ENCODE measurements at regions not wholly inside any gene's neighbourhood (a gene's known extent, or its start where the extent isn't known, plus 50 kb on each side); places are given as distances from the start of the nearest gene placed in this dataset.
A peak's percentile ranks its signal among the peaks of the same experiment; 100 is the strongest.

DNA sequence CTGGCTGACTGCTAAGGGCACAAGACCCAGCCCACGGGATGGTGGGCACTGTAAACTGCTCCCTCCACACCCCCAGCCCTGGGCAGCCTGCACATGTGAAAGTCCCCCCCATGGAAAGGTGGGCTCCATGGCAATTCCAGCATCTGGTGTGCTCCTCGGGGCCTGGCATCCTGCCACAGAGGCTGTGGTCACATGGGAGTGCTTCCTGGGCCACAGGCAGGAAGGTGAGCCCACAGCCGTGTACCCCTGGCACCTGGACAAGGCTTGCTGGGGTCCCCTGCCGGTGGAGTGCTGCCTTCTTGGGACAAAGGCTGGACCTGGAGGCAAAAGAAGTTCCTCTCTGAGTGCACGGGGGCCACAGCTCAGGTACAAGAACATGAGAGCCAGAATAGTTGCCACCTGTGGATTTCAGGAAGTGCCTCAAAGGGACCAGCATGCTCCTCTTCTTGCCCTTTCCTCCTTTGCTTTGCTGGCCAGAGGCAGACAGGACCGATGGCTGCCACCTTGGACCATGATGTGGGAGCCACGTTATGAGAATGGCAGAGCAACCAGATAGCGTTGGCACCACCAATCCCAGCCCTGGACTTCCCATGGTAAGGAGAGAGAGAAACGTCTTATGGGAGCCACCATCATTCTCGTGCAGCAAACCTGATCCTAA lies 120.2 kb upstream of the MLN start:
- DNase-seq (ENCODE audit: low read depth in 3 of 3): no peak

DNA sequence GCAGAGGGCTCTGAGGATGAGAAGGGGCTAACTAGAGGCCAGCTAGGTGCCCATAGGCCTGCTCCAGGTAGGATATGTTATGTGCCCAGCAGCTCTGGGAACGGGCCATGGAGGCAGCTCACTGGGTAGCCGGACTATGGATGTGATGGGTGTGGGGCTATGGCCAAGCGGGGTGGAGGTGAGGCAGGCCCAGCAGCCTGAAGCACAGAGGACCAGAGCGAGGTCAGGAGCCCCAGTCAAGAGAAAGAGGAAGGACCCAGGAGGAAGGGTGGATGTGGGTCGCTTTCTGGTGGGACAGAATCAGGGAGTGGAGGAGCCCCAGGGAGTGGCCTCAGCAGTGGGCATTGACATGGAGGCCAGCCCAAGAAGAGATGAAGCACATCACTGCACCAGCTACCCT lies 117.9 kb upstream of the MLN start:
- DNase-seq (ENCODE audit: low read depth in 3 of 3): no peak

DNA sequence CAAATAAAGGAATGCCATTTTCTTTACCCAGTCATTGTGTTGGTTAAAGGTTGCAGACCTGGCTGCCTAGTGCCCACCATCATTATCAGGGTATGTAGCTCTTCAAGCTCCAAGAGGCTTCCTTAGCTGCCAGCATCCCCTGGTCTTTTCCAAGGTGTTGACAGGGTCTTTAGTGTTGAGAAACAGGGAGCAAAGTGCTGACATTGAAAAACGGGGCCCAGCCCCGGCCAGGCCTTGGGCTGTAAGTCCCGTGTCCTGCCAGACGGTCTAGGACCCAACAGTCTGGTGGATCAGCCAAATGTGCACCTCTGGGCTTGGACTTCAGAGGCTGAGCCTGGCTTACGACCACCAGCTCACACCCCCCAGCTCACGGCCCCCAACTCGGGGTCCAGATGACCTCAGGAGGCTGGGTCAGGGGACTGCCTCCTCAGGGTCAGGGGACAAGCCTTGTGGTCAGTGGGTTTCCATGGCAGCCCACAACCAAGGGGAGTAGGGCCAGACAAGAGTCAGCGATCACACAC lies 114.4 kb upstream of the MLN start:
- DNase-seq (ENCODE audit: low read depth in 3 of 3): no peak

DNA sequence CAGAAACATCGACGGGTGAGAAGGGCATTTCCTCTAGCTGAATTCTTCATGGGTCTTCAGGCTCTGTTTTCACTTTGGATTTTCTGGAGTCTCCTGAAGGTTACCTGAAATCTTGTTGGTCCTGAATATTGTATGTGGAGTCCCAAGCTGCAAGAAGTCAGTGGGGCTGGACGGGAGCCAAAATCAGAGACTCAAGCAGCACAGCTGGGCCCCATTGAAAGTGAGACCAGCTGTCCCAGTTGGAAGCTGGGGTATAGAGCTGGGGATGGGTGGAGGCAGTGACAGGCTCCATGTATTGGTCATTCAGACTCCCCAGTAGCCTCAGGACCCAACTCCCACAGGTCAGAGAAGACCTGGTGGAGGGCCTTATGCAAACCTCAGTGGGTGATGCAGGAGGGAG lies 111.3 kb upstream of the MLN start:
- no peak for DNase-seq (ENCODE audit: low read depth in 3 of 3)

DNA sequence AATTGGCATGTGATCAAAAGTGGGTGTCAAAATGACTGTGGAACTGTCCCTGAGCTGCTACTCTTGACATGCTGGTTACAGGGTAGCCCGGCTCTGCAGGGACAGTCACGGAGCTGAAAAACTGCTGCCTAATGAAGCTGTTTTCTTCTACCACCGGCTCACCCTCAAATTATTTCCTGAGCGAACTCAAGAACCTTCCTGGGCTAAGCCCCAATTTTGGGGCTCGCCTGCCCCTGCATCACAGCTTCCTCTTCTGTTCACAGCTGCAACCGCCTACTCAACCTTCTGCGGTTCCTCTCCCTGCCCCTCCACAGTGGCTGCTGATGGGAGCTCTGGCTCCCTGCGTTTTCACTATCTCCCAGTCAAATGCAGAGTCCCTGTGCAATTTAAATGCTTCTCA lies 110.8 kb upstream of the MLN start:
- DNase-seq (ENCODE audit: low read depth in 3 of 3): peak in 1 of 3 donors; percentile 16

DNA sequence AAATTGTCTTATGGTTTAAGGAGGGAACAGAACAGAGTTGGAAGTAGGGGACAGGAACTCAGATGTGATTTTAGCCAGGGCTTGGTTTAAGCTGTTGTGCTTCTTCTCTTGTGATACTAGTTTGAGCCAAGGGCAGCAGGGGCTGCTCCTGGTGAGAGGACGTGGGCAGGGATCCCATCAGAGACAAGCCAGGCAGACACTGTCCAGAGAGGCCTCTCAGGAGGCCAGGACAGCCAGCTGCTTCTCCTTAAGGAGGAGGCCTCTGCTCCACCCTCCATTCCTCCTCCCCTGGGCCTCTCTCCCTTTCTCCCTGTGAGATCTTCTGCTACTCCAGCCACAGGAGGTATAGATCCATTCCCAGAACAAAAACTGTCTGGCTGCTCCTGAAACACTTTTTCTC lies 108.4 kb upstream of the MLN start:
- no peak for DNase-seq (ENCODE audit: low read depth in 3 of 3)

DNA sequence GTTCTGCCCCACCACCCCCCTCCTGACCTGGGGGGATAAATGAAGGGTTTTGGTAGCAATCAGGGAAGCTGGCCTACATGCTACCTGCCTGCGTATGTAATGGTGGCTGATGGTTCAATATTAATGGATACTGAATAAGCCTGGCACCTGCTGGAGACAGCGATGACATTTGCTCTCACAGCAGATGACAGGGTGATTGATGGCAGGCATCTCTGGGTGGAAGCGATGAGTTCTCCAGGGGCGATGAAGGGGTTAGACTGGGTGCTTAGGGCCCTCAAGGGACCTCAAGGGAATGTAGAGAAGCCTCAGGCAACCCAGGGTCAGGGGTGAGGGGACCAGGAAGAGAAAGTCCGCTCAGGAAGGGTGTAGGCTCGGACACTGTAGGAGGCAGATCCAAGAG lies 107.7 kb upstream of the MLN start:
- DNase-seq (ENCODE audit: low read depth in 3 of 3): no peak

DNA sequence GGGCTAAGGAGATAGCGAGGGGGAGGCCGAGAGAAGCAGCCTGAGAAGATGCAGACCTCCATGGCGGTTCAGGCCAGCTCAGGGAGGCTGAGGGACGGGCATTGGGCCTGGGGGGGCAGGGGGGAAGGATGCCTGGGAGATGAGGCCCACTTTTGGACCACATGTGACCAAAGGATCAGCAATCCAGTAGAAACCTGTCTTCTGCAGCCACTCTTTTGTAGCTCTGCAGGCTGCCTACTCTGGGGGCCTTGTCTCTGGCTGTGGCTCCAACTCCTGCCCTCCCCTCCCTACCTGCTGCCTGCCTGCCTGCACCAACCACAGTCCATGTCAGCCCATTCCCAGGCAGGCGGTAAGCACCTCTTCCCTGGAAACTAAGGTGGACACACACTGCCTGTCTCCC lies 106.8 kb upstream of the MLN start:
- no peak for DNase-seq (ENCODE audit: low read depth in 3 of 3)

DNA sequence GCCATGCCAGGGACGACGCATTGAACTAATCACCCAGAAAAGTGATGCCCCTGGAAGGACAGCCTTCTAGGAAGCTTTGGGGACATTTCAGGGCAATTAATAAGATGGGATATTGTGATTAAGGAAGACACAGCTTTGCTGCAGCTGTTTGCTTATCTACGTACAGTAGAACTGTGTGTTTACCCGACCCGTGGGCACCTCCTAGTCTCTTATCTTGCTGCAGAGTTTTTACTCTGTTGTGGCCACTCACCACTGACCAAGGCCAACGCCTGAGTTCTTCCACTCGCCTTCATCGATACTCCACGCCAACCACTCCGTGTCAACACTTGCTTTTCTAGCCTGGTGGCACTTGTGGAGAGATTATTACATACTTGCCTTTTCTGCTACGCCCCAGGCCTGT lies 105.9 kb upstream of the MLN start:
- DNase-seq (ENCODE audit: low read depth in 3 of 3): no peak

DNA sequence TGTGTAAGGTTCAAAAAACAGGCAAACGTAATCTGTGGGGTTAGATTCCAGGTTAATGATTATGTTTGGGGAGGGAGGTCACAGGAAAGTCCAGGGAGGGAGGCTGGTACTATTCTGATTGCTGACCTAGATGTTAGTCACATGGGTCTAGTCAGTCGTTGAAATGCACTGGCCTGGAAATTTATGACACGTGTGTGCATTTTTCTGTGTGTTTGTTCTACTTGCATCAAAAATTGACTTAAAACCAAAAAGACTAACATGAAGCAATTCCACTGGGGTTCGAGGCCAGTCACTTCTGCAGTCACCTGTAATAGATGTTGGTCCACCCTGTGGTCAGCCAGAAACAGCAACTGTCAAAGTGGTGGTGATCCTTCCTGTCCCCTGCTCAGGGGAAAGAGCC lies 104.2 kb upstream of the MLN start:
- DNase-seq (ENCODE audit: low read depth in 3 of 3): no peak

DNA sequence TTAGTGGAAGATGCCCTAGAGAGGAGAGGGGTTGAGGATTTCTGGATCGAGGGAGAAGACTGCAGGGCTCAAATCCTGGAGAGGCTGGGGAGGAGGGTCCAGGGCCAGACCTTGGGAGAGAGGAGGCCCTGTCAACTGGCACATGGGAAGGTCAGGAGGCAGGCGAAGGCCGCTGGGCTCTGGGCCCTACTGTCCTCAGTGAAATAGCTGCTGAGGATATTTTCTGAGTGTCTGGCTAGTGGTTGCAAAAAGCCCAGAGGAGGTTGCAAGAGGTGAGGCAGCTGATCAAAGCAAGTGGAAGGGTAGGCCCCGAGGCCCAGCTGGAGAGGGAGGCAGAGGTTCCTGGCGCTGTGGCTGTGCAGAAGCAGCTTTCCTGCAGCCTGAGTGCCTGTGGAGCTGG lies 103.4 kb upstream of the MLN start:
- no peak for DNase-seq (ENCODE audit: low read depth in 3 of 3)

DNA sequence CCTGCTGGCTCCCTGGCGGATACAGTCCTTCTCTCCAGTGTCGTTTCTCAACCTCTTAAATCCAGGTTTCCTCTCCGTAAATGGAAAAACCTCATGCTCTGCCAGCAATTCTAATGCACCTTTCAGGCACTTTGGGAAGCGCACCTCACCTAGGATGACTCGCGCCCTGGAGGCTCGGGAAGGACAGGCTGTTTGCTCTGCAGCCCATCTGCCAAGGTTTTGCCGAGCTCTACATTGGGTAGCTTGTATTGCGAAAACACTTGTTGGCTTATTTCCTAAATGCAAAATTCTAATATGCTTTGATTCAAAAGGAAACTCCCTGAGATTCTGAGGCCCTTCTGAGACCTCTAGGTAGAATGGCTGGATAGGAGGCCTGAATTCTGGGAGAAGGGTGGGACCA lies 102.6 kb upstream of the MLN start:
- no peak for DNase-seq (ENCODE audit: low read depth in 3 of 3)

DNA sequence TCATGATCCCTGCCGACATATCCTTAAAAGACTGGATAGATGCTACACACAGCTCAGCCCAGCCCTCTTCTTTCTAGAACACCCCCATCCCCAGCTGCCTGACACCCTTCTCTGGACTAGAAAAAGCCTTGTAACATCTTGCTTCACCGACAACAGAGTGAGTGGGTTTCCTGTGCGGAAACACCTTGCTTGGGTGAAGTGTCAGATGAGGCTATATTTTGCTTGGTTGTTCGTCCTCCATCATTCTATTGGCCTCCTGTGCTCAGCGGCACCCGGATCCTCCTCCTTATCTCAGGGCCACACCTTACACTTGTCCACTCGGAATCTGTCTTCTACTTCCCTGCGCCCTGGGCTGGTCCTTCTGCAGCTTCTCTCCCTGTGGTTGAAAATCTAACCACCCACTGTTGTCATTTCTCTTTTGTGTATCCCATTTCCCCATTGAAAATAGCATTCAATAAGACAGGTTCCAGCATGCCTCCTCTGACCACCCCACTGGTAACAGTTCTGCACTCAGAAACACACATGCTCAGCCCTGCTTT lies 101.3 kb upstream of the MLN start:
- no peak for DNase-seq (ENCODE audit: low read depth in 3 of 3)

DNA sequence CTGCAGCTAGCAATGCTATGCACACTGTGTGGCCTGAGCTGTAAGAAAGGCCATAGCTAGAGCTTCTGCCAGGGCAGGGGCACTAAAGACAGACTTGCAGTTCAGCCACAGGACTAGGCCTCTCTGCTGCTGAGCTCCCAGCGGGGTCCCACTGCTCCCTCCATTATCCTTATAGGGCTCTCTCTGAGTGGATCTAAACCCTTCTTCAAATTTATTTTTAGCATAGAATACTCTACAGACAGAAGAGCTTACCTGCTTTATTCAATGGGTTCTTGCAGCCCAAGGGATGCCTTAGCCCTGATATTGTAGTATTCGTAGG lies 100.9 kb upstream of the MLN start:
- DNase-seq (ENCODE audit: low read depth in 3 of 3): no peak

DNA sequence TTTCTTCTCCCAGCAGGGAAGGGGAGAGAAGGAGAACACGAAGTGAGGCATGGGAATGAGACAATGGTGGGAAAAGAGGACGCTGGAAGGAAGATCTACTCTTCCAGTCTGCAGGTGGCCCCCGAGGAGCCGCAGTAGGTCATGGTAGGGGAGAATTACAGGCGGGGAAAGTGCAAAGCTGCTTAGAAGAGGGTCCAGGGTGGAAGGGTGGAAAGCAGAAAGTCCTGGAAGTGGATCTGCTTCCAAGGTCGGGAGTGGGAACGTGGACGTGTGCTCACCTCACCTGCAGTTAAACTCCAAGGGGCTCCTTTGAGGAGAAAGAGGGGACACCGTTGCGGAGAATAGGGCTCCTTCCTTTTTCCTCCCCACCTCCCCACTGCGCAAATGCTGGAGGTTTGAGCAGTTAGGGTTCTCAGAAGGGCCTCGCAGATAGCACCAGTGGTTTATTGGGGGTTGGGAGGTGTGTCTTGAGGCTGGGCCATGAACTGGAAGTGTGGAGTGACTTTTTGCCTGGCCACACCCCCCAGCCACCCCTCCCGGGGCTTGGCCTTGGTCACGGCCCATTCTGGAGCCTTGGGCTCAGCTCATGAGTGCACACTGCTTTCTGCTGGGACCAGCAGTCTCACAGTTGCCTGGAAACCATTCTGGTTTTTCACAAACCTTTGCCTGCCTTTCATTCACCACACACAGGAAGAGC lies 100.4 kb upstream of the MLN start:
- DNase-seq (ENCODE audit: low read depth in 3 of 3): peak in 2 of 3 donors; percentile 27 to 36

DNA sequence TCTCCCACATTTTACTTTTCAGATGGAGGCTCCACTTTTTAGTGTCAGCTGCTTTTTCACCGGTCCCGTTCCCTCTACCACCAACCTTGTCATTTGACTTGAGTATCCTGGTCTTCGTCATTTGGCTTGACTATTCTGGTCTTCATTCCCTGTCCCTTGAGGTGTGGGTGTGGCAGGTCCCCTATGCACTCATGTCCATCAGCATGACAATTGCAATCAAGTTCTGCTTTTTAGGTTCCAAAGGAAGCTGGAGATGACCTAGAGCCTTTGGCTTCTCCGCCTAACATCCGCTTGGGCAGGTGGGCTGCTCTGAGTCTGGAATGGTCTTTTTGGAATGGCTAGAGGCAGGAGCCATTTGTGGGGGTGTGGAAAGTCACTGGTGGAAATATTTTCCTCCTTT lies 99.8 kb upstream of the MLN start:
- no peak for DNase-seq (ENCODE audit: low read depth in 3 of 3)

DNA sequence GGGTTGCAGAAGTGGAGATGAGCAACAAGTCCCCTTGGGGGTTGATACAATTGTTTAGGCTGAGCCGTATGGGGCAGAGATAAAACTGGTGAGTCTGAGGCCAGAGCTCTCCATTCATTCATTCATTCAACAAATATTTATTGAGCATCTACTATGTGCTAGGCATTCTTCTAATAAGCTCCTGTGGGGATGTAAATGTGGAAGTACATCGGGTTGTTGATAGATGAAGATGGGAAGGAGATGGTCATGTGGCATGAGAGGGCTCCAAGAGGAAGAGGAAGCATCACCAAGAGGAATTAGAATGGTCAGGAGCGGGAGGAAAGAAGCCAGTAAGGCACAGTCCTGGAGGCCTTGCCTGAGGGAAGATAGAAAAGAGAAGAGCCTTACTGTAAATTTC lies 98.7 kb upstream of the MLN start:
- DNase-seq (ENCODE audit: low read depth in 3 of 3): no peak

DNA sequence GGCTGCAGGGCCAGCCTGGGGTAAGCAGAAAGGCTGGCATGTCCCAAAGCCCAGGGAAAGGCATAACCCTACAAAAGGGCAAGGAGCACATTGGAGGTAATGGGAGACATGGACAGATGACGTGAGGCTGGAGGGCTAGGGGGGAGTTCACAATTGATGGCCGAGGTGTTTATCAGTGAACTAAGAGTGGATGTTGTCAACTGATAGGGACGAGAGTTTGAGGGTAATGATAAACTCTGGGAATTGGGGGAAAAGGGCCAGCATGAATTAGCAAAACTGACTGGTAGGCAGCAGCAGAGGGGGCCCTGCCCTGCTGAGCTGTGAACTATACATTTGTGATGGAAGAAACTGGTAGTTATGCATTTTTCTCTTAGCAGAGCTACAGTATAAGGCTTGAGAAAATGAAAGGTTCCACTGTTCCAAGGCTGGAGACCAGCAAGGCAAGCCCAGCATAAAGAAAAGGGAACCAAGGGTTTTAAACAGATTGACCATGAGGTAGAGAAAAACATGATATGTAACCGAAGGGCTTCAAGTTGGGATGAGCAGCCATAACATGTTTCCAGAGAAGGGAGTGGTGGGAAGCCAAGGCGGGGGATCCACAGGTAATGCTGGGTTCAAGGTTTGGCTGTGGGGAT lies 98.1 kb upstream of the MLN start:
- DNase-seq (ENCODE audit: low read depth in 3 of 3): no peak

DNA sequence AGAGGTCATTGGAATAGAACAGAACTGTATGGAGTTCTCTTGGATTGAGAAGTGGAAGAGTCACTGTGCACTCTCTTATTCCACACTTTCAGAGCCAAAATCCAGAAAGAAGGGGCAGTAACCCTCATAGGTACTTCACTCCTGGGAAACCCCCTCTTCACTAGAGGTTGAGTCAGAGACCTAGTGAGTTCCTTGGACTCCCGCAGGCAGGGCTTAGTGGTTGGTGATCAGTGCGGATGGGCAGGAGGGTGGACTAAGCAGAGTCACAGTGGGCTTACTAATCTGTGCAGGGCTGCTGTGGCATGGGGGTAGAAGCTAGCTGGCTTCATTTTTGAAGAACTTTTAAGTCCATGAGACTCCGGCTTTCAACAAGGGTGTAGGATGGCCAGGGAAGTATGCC lies 95.0 kb upstream of the MLN start:
- no peak for DNase-seq (ENCODE audit: low read depth in 3 of 3)

DNA sequence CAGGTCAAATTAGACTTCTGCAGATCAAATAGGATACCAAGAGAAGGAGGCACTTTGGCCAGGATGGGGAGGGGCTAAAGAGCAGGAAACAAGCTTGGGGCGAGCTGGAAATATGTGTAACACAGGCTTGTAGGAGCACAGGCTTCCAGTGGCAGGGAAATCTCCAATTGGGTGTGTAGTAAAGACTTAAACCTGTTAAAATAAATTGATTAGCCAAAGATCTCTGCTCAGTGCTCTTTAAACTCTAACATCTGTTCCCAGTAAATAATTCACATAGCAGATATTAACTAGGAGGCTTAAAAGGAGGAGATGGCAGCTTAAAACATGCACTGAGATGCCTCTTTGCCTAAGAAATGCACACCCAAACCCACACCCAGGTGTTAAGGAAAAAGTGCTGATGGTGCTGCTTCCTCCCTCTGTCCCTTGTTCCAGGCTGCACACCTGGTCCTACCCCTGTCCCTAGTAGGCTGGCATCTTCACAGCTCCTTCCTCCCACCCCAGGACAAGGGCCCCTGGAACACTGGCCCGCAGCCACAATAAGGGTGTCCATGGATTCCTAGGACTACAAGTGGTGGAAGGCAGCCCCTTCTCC lies 93.5 kb upstream of the MLN start:
- no peak for DNase-seq (ENCODE audit: low read depth in 3 of 3)

DNA sequence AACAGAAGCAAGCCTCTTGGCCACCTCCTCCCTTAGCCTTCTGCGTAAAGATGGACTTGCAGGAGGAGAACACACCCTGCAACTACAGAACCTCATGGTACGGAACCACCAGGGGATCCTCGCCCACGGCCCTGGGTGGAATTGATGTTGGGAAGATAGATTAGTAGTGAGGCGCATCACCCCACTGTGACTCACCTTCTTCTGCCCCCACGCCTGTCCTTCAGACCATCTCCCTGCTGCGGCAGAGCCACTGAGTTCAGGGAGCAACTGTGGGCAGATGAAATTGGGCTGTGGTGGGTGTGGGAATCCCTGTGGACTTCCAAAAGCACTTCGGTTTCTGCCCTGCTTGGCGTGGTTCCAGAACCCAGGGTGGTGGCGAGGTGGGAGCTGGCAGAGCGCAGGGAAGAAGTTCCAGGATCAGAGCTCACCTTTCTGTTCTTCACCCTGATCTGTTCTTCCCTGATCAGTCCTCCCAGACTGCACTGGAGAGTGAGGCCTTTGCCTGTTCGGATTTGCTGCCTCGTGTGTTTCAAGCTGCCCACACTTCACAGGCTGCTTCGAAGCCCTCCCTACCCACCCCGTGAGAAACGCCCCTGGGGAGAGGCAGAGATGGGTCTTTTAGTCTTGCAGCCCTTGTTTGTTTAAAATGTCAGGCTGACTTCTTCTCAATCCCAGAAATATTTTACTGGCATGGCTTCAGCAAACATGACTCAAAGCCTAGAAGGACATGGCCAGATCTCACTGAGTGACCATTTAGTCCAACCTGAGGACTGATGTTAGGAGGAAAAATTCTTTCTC lies 92.8 kb upstream of the MLN start:
- DNase-seq (ENCODE audit: low read depth in 3 of 3): no peak

DNA sequence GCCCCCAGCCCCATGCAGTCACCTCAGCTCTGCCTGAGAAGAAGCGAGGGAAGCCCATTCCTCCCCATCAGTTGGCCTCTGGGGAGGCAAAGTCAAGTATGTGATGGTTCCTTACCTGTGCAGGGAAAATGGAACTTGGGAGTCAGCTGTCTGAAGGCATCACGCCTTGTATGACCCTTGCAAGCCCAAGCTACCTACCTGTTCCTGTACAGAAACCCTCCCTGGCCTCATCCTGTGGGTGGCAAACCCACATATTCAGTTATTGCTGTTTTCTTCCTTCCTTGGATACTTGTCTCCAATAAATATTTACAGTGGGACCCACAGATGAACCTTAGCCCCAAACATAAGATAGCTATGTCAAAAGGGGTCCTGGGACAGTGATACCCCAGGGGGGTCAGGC lies 92.2 kb upstream of the MLN start:
- no peak for DNase-seq (ENCODE audit: low read depth in 3 of 3)
